Caco-2 (cell line): ENCODE measurements at regions not wholly inside any gene's neighbourhood (a gene's known extent, or its start where the extent isn't known, plus 50 kb on each side); places are given as distances from the start of the nearest gene placed in this dataset.

ENCODE experiments used
- BruUV-seq: library from RNA; stranded (reverse); fragments of 400-500 nt; replicated peaks from 2 replicates; lab custom pipeline; 2021; lab: Mats Ljungman, UMichigan
- CTCF ChIA-PET: fragments of 300-600 bp; sonication (Branson Sonifier 250); formaldehyde crosslinking; loops from one replicate; lab custom pipeline; 2022; ENCODE audit warnings: antibody characterized with exemption; lab: Charles Lee
- POLR2A ChIA-PET: fragments of 300-600 bp; sonication (Branson Sonifier 250); formaldehyde crosslinking; loops from one replicate; lab custom pipeline; 2022; ENCODE audit warnings: antibody characterized with exemption; lab: Charles Lee
- DNase-seq, 2 experiments: peaks; one replicate each; pipeline versions ENCODE4 v3.0.0 to v3.0.0-alpha.2; 2020 to 2022
- H3K27me3 ChIP-seq: replicated peaks from 2 replicates; pipeline ENCODE4 v1.6.0; 2011; ENCODE audit warnings: low read length; ENCODE audit not compliant: control insufficient read depth, insufficient read depth
- H3K36me3 ChIP-seq: 2 replicates; pipeline ENCODE4 v1.5.1; 2011; ENCODE audit warnings: low read length; ENCODE audit not compliant: control insufficient read depth, insufficient read depth
- H3K4me1 ChIP-seq: fragments of 250-450 bp; sonication (Bioruptor Pico); 2 replicates; pipeline ENCODE4 v1.5.1; 2020; ENCODE audit warnings: mild to moderate bottlenecking
- H3K4me3 ChIP-seq: 2 replicates; pipeline ENCODE4 v1.5.1; 2011; ENCODE audit warnings: low read depth, mild to moderate bottlenecking, control low read depth, low read length
- H3K9me3 ChIP-seq: fragments of 250-450 bp; sonication (Bioruptor Pico); 2 replicates; pipeline ENCODE4 v1.5.1; 2020; ENCODE audit warnings: mild to moderate bottlenecking, moderate library complexity
- H3K27ac Mint-ChIP-seq: one replicate; pipeline ENCODE4 v1.8.0; 2022; ENCODE audit warnings: mixed read lengths; ENCODE audit not compliant: unreplicated experiment
- H3K27me3 Mint-ChIP-seq: one replicate; pipeline ENCODE4 v1.8.0; 2022; ENCODE audit warnings: mixed read lengths; ENCODE audit not compliant: insufficient read depth, unreplicated experiment
- H3K36me3 Mint-ChIP-seq: one replicate; pipeline ENCODE4 v1.8.0; 2022; ENCODE audit warnings: mild to moderate bottlenecking, mixed read lengths; ENCODE audit not compliant: insufficient read depth, unreplicated experiment
- H3K4me1 Mint-ChIP-seq: one replicate; pipeline ENCODE4 v1.8.0; 2022; ENCODE audit warnings: low read depth, mixed read lengths; ENCODE audit not compliant: unreplicated experiment
- H3K4me3 Mint-ChIP-seq: one replicate; pipeline ENCODE4 v1.8.0; 2022; ENCODE audit warnings: mild to moderate bottlenecking, moderate library complexity, mixed read lengths; ENCODE audit not compliant: unreplicated experiment
- H3K9me3 Mint-ChIP-seq: one replicate; pipeline ENCODE4 v1.8.0; 2022; ENCODE audit warnings: mixed read lengths; ENCODE audit not compliant: unreplicated experiment
- intact Hi-C: fragments of 100-400 bp; cut with micrococcal nuclease; formaldehyde crosslinking; loops from one replicate; pipeline ENCODE4 v1.10.0; 2022; ENCODE audit not compliant: unreplicated experiment
- TF ChIP-seq, protein P1 (sequence below), 2 experiments: fragments of 200-600 bp in 1 of 2; IDR thresholded peaks; 1 replicate in 1 of 2; 2 replicates in 1 of 2; pipeline versions ENCODE4 v1.5.1 to v1.8.0; 2011 to 2022; ENCODE audit warnings: antibody characterized with exemption in 1 of 2, control low read depth in 1 of 2, inconsistent platforms in 1 of 2, low read depth in 1 of 2, low read length in 1 of 2, mild to moderate bottlenecking in 1 of 2, moderate library complexity in 1 of 2; ENCODE audit not compliant: insufficient read depth in 1 of 2, severe bottlenecking in 1 of 2, unreplicated experiment in 1 of 2

- BruUV-seq = no TSS peak
- peaks cover 9% of the 10 kb centered on the region for H3K9me3 Mint-ChIP-seq
- Histone ChIP-seq H3K4me1 (no peaks in the 10 kb centered on the region), H3K9me3 (peaks cover 3% of the 10 kb centered on the region; the same call in 1 of the 2 replicates), H3K4me3 (no peak overlapping the region), H3K27me3 (no peaks in the 10 kb centered on the region), H3K36me3 (no peaks in the 10 kb centered on the region)
- TF ChIP-seq, protein P1, sequence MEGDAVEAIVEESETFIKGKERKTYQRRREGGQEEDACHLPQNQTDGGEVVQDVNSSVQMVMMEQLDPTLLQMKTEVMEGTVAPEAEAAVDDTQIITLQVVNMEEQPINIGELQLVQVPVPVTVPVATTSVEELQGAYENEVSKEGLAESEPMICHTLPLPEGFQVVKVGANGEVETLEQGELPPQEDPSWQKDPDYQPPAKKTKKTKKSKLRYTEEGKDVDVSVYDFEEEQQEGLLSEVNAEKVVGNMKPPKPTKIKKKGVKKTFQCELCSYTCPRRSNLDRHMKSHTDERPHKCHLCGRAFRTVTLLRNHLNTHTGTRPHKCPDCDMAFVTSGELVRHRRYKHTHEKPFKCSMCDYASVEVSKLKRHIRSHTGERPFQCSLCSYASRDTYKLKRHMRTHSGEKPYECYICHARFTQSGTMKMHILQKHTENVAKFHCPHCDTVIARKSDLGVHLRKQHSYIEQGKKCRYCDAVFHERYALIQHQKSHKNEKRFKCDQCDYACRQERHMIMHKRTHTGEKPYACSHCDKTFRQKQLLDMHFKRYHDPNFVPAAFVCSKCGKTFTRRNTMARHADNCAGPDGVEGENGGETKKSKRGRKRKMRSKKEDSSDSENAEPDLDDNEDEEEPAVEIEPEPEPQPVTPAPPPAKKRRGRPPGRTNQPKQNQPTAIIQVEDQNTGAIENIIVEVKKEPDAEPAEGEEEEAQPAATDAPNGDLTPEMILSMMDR (IDR thresholded peaks at IDR 0.05; ENCODE audit: insufficient read depth in 1 of 2, low read depth in 1 of 2, low read length in 1 of 2, severe bottlenecking in 1 of 2, unreplicated experiment in 1 of 2) = no peak
- no peak overlapping the region for H3K27ac Mint-ChIP-seq
- H3K4me1 Mint-ChIP-seq = no peaks in the 10 kb centered on the region
- H3K4me3 Mint-ChIP-seq = no peak overlapping the region
- H3K27me3 Mint-ChIP-seq = peaks cover 2% of the 10 kb centered on the region
- no peaks in the 10 kb centered on the region for H3K36me3 Mint-ChIP-seq
- DNase-seq = no peak
- POLR2A ChIA-PET = no interaction called here
- CTCF ChIA-PET = interaction anchor here (0.6 kb wide), 1 partner anchor 468 kb away, joined by 3 read pairs; no protein-coding TSS in a partner anchor
- intact Hi-C loops = no loop called here
Measured at GRCh38 chr2:15092181-15092580, 459.7 kb downstream of the LRATD1 start.

DNA sequence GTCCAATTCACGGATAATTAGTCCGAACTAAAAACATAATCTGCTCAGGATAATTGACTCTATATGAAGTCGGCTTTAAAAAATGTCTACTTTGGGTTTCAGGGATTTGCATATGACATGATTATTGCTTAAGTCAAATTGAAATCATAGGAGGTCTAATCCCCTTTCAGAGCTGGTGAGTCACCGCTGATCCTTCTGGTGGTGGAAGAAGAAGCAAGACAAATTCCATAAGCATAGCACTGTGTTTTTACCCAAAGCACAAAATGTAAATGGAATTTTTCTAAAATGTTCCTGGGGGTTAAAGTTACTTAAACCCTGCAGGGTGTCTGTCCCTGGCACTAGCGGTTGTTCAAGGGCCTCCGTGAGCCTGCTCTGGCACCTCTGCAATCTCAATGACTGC lies 460.2 kb downstream of the LRATD1 start:
- Mint-ChIP-seq H3K9me3 (peaks cover 5% of the 10 kb centered on the region), H3K4me3 (no peak overlapping the region), H3K4me1 (no peaks in the 10 kb centered on the region), H3K27me3 (peaks cover 2% of the 10 kb centered on the region), H3K36me3 (no peaks in the 10 kb centered on the region), H3K27ac (no peak overlapping the region)
- Histone ChIP-seq H3K36me3 (no peaks in the 10 kb centered on the region), H3K27me3 (no peaks in the 10 kb centered on the region), H3K4me1 (no peaks in the 10 kb centered on the region), H3K4me3 (no peak overlapping the region), H3K9me3 (peaks cover 3% of the 10 kb centered on the region; the same call in 1 of the 2 replicates)
- BruUV-seq = no TSS peak
- intact Hi-C loops = no loop called here
- ChIA-PET CTCF (no interaction called here), POLR2A (no interaction called here)
- DNase-seq = no peak
- TF ChIP-seq, protein P1 (IDR thresholded peaks at IDR 0.05; ENCODE audit: insufficient read depth in 1 of 2, low read depth in 1 of 2, low read length in 1 of 2, severe bottlenecking in 1 of 2, unreplicated experiment in 1 of 2) = no peak

DNA sequence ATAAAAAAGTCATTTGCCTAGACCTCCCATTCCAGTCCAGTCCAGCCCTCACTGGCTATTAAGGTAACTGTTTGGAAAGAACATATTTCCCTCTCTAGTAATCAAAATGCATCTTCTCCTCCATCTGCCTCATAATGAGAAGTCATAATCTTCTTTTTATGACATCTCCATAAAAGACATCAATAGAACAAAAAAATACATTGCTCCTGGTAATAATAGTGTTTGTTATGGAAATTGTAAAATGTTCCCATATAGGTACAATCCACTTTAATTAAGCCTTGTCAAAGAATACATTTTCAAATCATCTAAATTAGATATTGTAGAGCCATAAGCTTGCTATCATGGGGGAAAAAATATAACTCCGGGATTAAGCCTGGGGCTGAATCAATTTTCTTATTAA lies 461.6 kb downstream of the LRATD1 start:
- Mint-ChIP-seq H3K4me1 (no peaks in the 10 kb centered on the region), H3K27me3 (peaks cover 2% of the 10 kb centered on the region), H3K9me3 (no peaks in the 10 kb centered on the region), H3K36me3 (no peaks in the 10 kb centered on the region), H3K27ac (no peak overlapping the region), H3K4me3 (no peak overlapping the region)
- DNase-seq = no peak
- Histone ChIP-seq H3K4me1 (no peaks in the 10 kb centered on the region), H3K9me3 (peaks cover 3% of the 10 kb centered on the region; the same call in 1 of the 2 replicates), H3K4me3 (no peak overlapping the region), H3K27me3 (no peaks in the 10 kb centered on the region), H3K36me3 (no peaks in the 10 kb centered on the region)
- ChIA-PET POLR2A (no interaction called here), CTCF (no interaction called here)
- intact Hi-C loops = no loop called here
- no TSS peak for BruUV-seq
- TF ChIP-seq, protein P1 (IDR thresholded peaks at IDR 0.05; ENCODE audit: insufficient read depth in 1 of 2, low read depth in 1 of 2, low read length in 1 of 2, severe bottlenecking in 1 of 2, unreplicated experiment in 1 of 2) = no peak
